Natural killer cell (primary cell): ENCODE measurements at regions not wholly inside any gene's neighbourhood (a gene's known extent, or its start where the extent isn't known, plus 50 kb on each side); places are given as distances from the start of the nearest gene placed in this dataset.

Source experiments
- ATAC-seq, 3 donors: fragments of 150-1000 bp in 2 of 3; fragments of 200-7000 bp in 1 of 3; cut with Tn5 transposase; 1 replicate in 1 of 3; 2 replicates in 2 of 3; pipeline ENCODE4 v1.10.0; 2021; ENCODE audit warnings: mild to moderate bottlenecking in 2 of 3, moderate library complexity in 2 of 3
- DNase-seq, 2 donors: peaks; one replicate each; pipeline versions ENCODE4 v3.0.0 to v3.0.0-alpha.2; 2013 to 2021; ENCODE audit warnings: mixed read lengths in 1 of 2
- H3K27ac ChIP-seq: one replicate; pipeline ENCODE4 v1.5.1; 2013; ENCODE audit warnings: mild to moderate bottlenecking, low read length
- H3K27me3 ChIP-seq: one replicate; pipeline ENCODE4 v1.6.1; 2013; ENCODE audit warnings: low read length; ENCODE audit not compliant: control insufficient read depth, insufficient read depth
- H3K36me3 ChIP-seq: one replicate; pipeline ENCODE4 v1.6.1; 2013; ENCODE audit warnings: low read length; ENCODE audit not compliant: control insufficient read depth, insufficient read depth
- H3K4me1 ChIP-seq: one replicate; pipeline ENCODE4 v1.6.1; 2013; ENCODE audit warnings: low read length; ENCODE audit not compliant: control insufficient read depth, insufficient read depth
- H3K4me3 ChIP-seq: one replicate; pipeline ENCODE4 v1.5.1; 2013; ENCODE audit warnings: low read length
- H3K9me3 ChIP-seq: one replicate; pipeline ENCODE4 v1.6.1; 2013; ENCODE audit warnings: low read length; ENCODE audit not compliant: control insufficient read depth, insufficient read depth
- H3K27ac Mint-ChIP-seq, 2 donors: one replicate each; pipeline ENCODE4 v1.8.0; 2022; ENCODE audit warnings: mild to moderate bottlenecking in 2 of 2, mixed read lengths in 2 of 2, moderate library complexity in 1 of 2
- H3K27me3 Mint-ChIP-seq, 2 donors: one replicate each; pipeline ENCODE4 v1.8.0; 2022; ENCODE audit warnings: low read depth in 2 of 2, mixed read lengths in 2 of 2
- H3K36me3 Mint-ChIP-seq: one replicate; pipeline ENCODE4 v1.8.0; 2022; ENCODE audit warnings: mixed read lengths
- H3K4me1 Mint-ChIP-seq, 2 donors: one replicate each; pipeline ENCODE4 v1.8.0; 2022; ENCODE audit warnings: mixed read lengths in 2 of 2
- H3K4me3 Mint-ChIP-seq: one replicate; pipeline ENCODE4 v1.8.0; 2022; ENCODE audit warnings: mild to moderate bottlenecking, moderate library complexity, mixed read lengths
- H3K9me3 Mint-ChIP-seq, 2 donors: one replicate each; pipeline ENCODE4 v1.8.0; 2022; ENCODE audit warnings: mixed read lengths in 2 of 2
- WGBS: methylation state at CpG from one replicate; pipeline ENCODE4 v1.1.7; 2013; ENCODE audit warnings: missing lambda C conversion rate; ENCODE audit not compliant: insufficient coverage; 5-methylcytosine and 5-hydroxymethylcytosine counted together
- intact Hi-C: fragments of 100-400 bp; cut with micrococcal nuclease; formaldehyde crosslinking; loops from one replicate; pipeline ENCODE4 v1.14.2; 2022
- TF ChIP-seq, protein P1 (sequence below): fragments of 200-600 bp; IDR thresholded peaks from one replicate; pipeline ENCODE4 v1.8.0; 2022; ENCODE audit warnings: antibody characterized with exemption

- Mint-ChIP-seq H3K36me3 (no peaks in the 10 kb centered on the region), H3K4me1 (no peaks in the 10 kb centered on the region), H3K4me3 (no peak overlapping the region), H3K9me3 (no peaks in the 10 kb centered on the region), H3K27ac (no peak overlapping the region), H3K27me3 (peaks cover 0 to 3% of the 10 kb centered on the region in 2 donors)
- intact Hi-C loops = no loop called here
- Histone ChIP-seq H3K4me3 (no peak overlapping the region), H3K27ac (no peak overlapping the region), H3K36me3 (no peaks in the 10 kb centered on the region), H3K27me3 (no peaks in the 10 kb centered on the region), H3K4me1 (no peaks in the 10 kb centered on the region), H3K9me3 (no peaks in the 10 kb centered on the region)
- WGBS = 64% methylated on average over 4 of the region's 5 CpGs
- no peak for ATAC-seq
- no peak for DNase-seq
- TF ChIP-seq, protein P1, sequence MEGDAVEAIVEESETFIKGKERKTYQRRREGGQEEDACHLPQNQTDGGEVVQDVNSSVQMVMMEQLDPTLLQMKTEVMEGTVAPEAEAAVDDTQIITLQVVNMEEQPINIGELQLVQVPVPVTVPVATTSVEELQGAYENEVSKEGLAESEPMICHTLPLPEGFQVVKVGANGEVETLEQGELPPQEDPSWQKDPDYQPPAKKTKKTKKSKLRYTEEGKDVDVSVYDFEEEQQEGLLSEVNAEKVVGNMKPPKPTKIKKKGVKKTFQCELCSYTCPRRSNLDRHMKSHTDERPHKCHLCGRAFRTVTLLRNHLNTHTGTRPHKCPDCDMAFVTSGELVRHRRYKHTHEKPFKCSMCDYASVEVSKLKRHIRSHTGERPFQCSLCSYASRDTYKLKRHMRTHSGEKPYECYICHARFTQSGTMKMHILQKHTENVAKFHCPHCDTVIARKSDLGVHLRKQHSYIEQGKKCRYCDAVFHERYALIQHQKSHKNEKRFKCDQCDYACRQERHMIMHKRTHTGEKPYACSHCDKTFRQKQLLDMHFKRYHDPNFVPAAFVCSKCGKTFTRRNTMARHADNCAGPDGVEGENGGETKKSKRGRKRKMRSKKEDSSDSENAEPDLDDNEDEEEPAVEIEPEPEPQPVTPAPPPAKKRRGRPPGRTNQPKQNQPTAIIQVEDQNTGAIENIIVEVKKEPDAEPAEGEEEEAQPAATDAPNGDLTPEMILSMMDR = no peak
These were observed 317.5 kb downstream of the WDR11 start for GRCh38 chr10:121168545-121169216.

- H3K4me3 ChIP-seq = no peak overlapping the region
- Mint-ChIP-seq H3K27ac (no peak overlapping the region), H3K4me1 (no peaks in the 10 kb centered on the region), H3K27me3 (peaks cover 0 to 3% of the 10 kb centered on the region in 2 donors), H3K9me3 (no peaks in the 10 kb centered on the region), H3K36me3 (no peaks in the 10 kb centered on the region), H3K4me3 (no peak overlapping the region)
- H3K9me3 ChIP-seq = no peaks in the 10 kb centered on the region
- TF ChIP-seq, protein P1 = no peak
- intact Hi-C loops = no loop called here
- no peaks in the 10 kb centered on the region for H3K36me3 ChIP-seq
- DNase-seq (no peak), ATAC-seq (no peak)
- no peaks in the 10 kb centered on the region for H3K27me3 ChIP-seq
- H3K27ac ChIP-seq = no peak overlapping the region
- 100% methylated on average over 3 of the region's 3 CpGs for WGBS
- no peaks in the 10 kb centered on the region for H3K4me1 ChIP-seq
These were observed 318.2 kb downstream of the WDR11 start for GRCh38 chr10:121169406-121169805.

GRCh38 chr10:121171825-121172787 lies 320.9 kb downstream of the WDR11 start:
- WGBS = 66% methylated on average over 10 of the region's 10 CpGs
- Mint-ChIP-seq H3K9me3 (no peaks in the 10 kb centered on the region), H3K27ac (no peak overlapping the region), H3K4me3 (no peak overlapping the region), H3K36me3 (no peaks in the 10 kb centered on the region), H3K27me3 (peaks cover 0 to 3% of the 10 kb centered on the region in 2 donors), H3K4me1 (no peaks in the 10 kb centered on the region)
- Histone ChIP-seq H3K9me3 (no peaks in the 10 kb centered on the region), H3K4me1 (no peaks in the 10 kb centered on the region), H3K36me3 (no peaks in the 10 kb centered on the region), H3K4me3 (no peak overlapping the region), H3K27ac (no peak overlapping the region), H3K27me3 (no peaks in the 10 kb centered on the region)
- TF ChIP-seq, protein P1 = no peak
- DNase-seq (no peak), ATAC-seq (no peak)
- intact Hi-C loops = no loop called here
